Mucosa of descending colon (tissue), 3 donors: ENCODE measurements at regions not wholly inside any gene's neighbourhood (a gene's known extent, or its start where the extent isn't known, plus 50 kb on each side); places are given as distances from the start of the nearest gene placed in this dataset.

Source experiments
- ATAC-seq: fragments of 200-7000 bp; cut with Tn5 transposase; one replicate; pipeline ENCODE4 v1.9.1; 2020; ENCODE audit warnings: mild to moderate bottlenecking, moderate library complexity
- DNase-seq, 3 donors: peaks; one replicate each; pipeline ENCODE4 v3.0.0-alpha.2; 2020
- H3K36me3 ChIP-seq: fragments of 200-600 bp; one replicate; pipeline ENCODE4 v1.8.0; 2021; ENCODE audit warnings: low read depth, mild to moderate bottlenecking
- H3K4me1 ChIP-seq: fragments of 200-600 bp; one replicate; pipeline ENCODE4 v1.8.0; 2021; ENCODE audit warnings: low read depth, mild to moderate bottlenecking
- H3K4me3 ChIP-seq: fragments of 200-600 bp; one replicate; pipeline ENCODE4 v1.8.0; 2021; ENCODE audit warnings: mild to moderate bottlenecking
- H3K9me3 ChIP-seq: fragments of 200-600 bp; one replicate; pipeline ENCODE4 v1.8.0; 2021; ENCODE audit warnings: mild to moderate bottlenecking
- intact Hi-C, 2 donors: fragments of 100-400 bp; cut with DNase I in 1 of 2; cut with micrococcal nuclease in 1 of 2; formaldehyde crosslinking; loops; one replicate each; pipeline versions ENCODE4 v1.11.0 to v1.11.1; 2022; cut with DNase I, micrococcal nuclease
- TF ChIP-seq, protein P1 (sequence below): fragments of 200-600 bp; IDR thresholded peaks from one replicate; pipeline ENCODE4 v1.8.0; 2022; ENCODE audit warnings: antibody characterized with exemption, mild to moderate bottlenecking
- donor health status: DM: no; HTN: no; CAD: no; lungs with moderate emphysema.
- donor health status: DM: no; HTN: no; CAD: no.
- donor health status: DM: no; HTN: yes; CAD: no.

DNA sequence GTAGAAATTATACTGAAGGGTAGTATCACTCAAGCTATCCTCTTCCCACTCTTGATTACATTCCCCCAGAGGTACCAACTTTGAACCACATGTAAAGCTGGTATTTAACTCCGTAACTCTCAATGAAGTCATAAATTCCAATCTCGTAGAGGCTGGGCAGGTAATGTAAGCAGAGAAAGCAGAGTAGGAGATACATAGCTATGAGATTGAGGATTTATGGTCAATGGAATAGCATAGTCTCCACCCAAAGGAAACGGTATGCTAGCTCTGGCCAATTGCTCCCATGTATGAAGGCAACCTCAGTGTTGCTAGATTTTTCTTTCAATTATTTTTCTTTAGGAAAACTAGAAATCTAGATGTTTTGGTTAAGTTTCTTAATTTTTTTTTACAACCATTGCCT, 163.1 kb upstream of the NRIP1 start:
- TF ChIP-seq, protein P1, sequence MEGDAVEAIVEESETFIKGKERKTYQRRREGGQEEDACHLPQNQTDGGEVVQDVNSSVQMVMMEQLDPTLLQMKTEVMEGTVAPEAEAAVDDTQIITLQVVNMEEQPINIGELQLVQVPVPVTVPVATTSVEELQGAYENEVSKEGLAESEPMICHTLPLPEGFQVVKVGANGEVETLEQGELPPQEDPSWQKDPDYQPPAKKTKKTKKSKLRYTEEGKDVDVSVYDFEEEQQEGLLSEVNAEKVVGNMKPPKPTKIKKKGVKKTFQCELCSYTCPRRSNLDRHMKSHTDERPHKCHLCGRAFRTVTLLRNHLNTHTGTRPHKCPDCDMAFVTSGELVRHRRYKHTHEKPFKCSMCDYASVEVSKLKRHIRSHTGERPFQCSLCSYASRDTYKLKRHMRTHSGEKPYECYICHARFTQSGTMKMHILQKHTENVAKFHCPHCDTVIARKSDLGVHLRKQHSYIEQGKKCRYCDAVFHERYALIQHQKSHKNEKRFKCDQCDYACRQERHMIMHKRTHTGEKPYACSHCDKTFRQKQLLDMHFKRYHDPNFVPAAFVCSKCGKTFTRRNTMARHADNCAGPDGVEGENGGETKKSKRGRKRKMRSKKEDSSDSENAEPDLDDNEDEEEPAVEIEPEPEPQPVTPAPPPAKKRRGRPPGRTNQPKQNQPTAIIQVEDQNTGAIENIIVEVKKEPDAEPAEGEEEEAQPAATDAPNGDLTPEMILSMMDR = no peak
- no peaks in the 10 kb centered on the region for H3K9me3 ChIP-seq
- intact Hi-C loops = no loop called here
- ATAC-seq (peak; percentile 79), DNase-seq (no peak)
- no peaks in the 10 kb centered on the region for H3K4me1 ChIP-seq
- H3K36me3 ChIP-seq = no peaks in the 10 kb centered on the region
- H3K4me3 ChIP-seq = no peak overlapping the region

DNA sequence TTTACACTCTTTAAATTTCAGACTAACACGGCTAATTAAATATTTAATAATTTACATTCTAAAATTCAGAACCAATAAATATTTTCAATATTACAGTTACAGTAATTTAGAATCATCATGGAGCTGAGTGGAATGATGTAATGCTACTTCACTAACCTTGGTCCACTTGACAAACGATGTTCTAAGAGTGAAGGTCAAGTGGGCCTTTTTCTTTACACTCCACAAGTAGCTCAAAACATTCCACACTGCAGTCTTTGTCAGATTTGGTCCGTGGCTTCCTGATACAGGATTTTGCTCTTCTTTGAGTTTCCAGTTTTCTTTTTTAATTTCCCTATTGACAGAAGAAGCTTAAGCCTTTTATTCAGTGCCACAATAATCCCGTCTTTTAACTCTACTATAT, 164.6 kb upstream of the NRIP1 start:
- TF ChIP-seq, protein P1 = no peak
- Histone ChIP-seq H3K4me1 (no peaks in the 10 kb centered on the region), H3K36me3 (no peaks in the 10 kb centered on the region), H3K4me3 (no peak overlapping the region), H3K9me3 (no peaks in the 10 kb centered on the region)
- DNase-seq (no peak), ATAC-seq (no peak)
- intact Hi-C loops = no loop called here

DNA sequence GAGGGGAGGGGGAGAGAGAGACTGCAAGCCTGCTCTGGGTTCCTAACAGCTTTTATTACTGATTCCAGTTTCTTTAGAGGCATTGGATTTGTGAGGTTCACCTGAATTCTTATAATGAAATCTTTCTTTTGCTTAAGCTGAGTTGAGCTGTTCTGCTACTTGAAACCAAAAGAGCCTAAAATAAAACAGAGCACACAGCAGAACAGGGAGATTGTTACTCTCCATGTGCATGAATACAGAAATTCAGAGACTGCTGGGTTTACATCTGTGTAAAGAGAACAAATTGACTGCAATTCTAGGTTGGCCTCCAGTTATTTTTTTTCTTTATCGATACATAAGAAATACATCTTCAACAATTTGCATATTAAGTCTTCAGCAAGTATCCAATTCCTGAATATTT, 168.8 kb upstream of the NRIP1 start:
- intact Hi-C loops = no loop called here
- no peaks in the 10 kb centered on the region for H3K36me3 ChIP-seq

DNA sequence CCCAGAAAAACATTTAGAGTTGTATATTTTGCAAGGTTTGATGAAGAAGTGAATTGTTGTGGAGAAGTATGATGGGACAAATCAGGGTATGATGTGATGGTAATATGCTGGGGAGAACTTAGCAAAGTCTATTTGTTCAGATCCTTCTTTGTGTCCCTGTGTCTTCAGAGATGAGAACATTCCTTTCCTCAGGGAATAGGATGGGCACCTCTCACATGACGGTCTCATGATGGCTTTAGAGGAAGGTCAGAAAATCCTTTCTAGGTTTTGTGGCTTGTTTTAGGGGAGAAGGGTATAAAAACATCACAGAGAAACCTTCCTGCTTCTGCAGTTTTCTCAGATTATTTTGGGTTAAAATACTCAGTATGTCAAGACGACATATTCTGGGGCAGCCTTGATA, 171.3 kb upstream of the NRIP1 start:
- Histone ChIP-seq H3K36me3 (no peaks in the 10 kb centered on the region), H3K9me3 (no peaks in the 10 kb centered on the region), H3K4me3 (no peak overlapping the region), H3K4me1 (no peaks in the 10 kb centered on the region)
- DNase-seq = no peak
- intact Hi-C loops = no loop called here
- ATAC-seq = no peak
- TF ChIP-seq, protein P1 = no peak

More for the DNA sequence above, 168.8 kb upstream of the NRIP1 start:
- Histone ChIP-seq H3K9me3 (no peaks in the 10 kb centered on the region), H3K4me3 (no peak overlapping the region), H3K4me1 (no peaks in the 10 kb centered on the region)
- TF ChIP-seq, protein P1 = no peak
- DNase-seq (no peak), ATAC-seq (no peak)

DNA sequence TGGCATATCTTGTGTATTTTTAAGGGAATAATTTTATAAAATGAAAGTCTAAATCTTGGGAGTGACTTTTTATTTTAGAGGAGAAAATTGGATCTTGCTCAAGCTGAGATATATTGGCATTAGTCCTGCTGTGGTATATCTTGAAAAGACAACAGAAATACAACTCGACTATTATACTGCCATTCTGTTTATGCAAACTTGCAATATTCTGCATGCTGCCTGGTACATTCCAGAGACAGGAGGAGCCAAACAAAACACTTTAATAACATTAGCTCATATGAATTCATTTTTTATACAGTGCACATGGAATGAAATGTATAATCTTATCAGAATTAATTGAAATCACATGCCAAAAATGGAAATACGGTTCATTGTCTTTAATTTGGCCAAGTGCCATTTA, 176.0 kb upstream of the NRIP1 start:
- DNase-seq = no peak
- no peaks in the 10 kb centered on the region for H3K4me1 ChIP-seq
- H3K4me3 ChIP-seq = no peak overlapping the region
- H3K9me3 ChIP-seq = no peaks in the 10 kb centered on the region
- ATAC-seq = no peak
- TF ChIP-seq, protein P1 = no peak
- intact Hi-C loops = no loop called here
- H3K36me3 ChIP-seq = no peaks in the 10 kb centered on the region
